ENCODE measurements at regions not wholly inside any gene's neighbourhood (a gene's known extent, or its start where the extent isn't known, plus 50 kb on each side); places are given as distances from the start of the nearest gene placed in this dataset.

DNA sequence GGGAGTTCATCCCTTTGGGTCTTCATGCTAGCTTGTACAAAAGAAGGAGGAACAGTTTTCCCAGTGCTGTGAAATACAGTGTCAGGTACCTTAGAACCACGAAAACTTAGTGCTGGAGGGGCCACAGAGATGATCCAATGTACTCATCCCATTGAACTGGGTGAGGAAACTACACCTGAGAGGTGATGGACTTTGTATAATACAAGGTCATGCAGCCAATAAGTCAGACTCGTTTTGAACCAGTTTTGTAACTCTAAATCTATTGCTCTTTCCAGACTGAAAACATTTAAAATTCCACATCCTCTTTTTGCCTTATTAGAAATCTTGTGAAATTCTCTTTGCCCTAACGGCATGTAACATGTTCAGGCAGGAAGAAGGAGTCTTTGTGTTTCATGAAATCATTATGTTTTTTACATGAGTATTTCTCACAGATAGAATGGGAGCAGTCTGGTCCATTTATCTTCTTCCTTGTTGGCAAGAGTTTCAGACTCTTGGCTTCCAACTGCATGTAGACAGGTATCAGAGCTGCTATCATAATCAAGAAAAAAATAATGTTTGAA, 146.8 kb upstream of the FBXL7 start:
- H3K27ac ChIP-seq (ENCODE audit: insufficient read depth, low read depth, low read length): no peak overlapping the region
- H3K9me1 ChIP-seq (replicated peaks; ENCODE audit: control insufficient read depth, extremely low read depth, insufficient read depth, low read length): no peaks in the 10 kb centered on the region
- no peaks in the 10 kb centered on the region for H3K9me3 ChIP-seq (replicated peaks; ENCODE audit: control insufficient read depth, insufficient read depth, low read length)
- no peak overlapping the region for H3K4me3 ChIP-seq (replicated peaks in 1 of 3; ENCODE audit: insufficient read depth in 1 of 3, low read depth in 1 of 3, low read length in 3 of 3)
- ChIA-PET CTCF (no interaction called here), POLR2A (no interaction called here)
- peaks cover 3 to 16% of the 10 kb centered on the region in 2 experiments for H3K27me3 ChIP-seq (ENCODE audit: control insufficient read depth in 2 of 2, insufficient read depth in 2 of 2, low read length in 2 of 2)
- BruUV-seq (replicated peaks): no TSS peak
- dilution Hi-C loops (cut with MboI; ENCODE audit: extremely low pct_ligation_motif_present, low sequenced_read_pairs) (no loop called here), intact Hi-C loops (cut with micrococcal nuclease) (no loop called here)
- no peak overlapping the region for H2AFZ ChIP-seq (ENCODE audit: low read depth, low read length)
- H4K20me1 ChIP-seq (replicated peaks; ENCODE audit: control insufficient read depth, extremely low read depth, insufficient read depth, low read length): no peaks in the 10 kb centered on the region
- H3K79me2 ChIP-seq (ENCODE audit: control insufficient read depth, insufficient read depth, low read length): no peaks in the 10 kb centered on the region
- DNase-seq (ENCODE audit: low read depth, low spot score): no peak
- no peak overlapping the region for H3K9ac ChIP-seq (replicated peaks; ENCODE audit: extremely low read depth, insufficient read depth, low read length)
- no peaks in the 10 kb centered on the region for H3K36me3 ChIP-seq (ENCODE audit: control insufficient read depth in 2 of 2, extremely low read depth in 1 of 2, insufficient read depth in 2 of 2, low read length in 2 of 2)
- no peaks in the 10 kb centered on the region for H3K4me1 ChIP-seq (ENCODE audit: control insufficient read depth, extremely low read depth, insufficient read depth, low read length)
- TF ChIP-seq FOS (IDR thresholded peaks at IDR 0.05; ENCODE audit: borderline replicate concordance, insufficient read depth, low read length) (no peak), POLR2AphosphoS5 (IDR thresholded peaks at IDR 0.05; ENCODE audit: insufficient read depth, low read depth, low read length) (no peak), POLR2A (IDR thresholded peaks at IDR 0.05; ENCODE audit: low read depth, low read length) (no peak), JUN (IDR thresholded peaks at IDR 0.05; ENCODE audit: borderline replicate concordance, insufficient read depth, insufficient read length, low read depth) (no peak), MYC (IDR thresholded peaks at IDR 0.05; ENCODE audit: low read depth, low read length) (no peak), GATA2 (IDR thresholded peaks at IDR 0.05; ENCODE audit: insufficient read depth, insufficient read length, low read depth, low read length) (no peak), EZH2 (IDR thresholded peaks at IDR 0.05; ENCODE audit: borderline replicate concordance, low read depth, low read length, severe bottlenecking) (no peak)
- TF ChIP-seq, protein P1, sequence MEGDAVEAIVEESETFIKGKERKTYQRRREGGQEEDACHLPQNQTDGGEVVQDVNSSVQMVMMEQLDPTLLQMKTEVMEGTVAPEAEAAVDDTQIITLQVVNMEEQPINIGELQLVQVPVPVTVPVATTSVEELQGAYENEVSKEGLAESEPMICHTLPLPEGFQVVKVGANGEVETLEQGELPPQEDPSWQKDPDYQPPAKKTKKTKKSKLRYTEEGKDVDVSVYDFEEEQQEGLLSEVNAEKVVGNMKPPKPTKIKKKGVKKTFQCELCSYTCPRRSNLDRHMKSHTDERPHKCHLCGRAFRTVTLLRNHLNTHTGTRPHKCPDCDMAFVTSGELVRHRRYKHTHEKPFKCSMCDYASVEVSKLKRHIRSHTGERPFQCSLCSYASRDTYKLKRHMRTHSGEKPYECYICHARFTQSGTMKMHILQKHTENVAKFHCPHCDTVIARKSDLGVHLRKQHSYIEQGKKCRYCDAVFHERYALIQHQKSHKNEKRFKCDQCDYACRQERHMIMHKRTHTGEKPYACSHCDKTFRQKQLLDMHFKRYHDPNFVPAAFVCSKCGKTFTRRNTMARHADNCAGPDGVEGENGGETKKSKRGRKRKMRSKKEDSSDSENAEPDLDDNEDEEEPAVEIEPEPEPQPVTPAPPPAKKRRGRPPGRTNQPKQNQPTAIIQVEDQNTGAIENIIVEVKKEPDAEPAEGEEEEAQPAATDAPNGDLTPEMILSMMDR (IDR thresholded peaks at IDR 0.05; ENCODE audit: extremely low read depth in 1 of 2, insufficient read depth in 1 of 2, low read depth in 1 of 2, low read length in 2 of 2): no peak
- TF ChIP-seq, protein P2, sequence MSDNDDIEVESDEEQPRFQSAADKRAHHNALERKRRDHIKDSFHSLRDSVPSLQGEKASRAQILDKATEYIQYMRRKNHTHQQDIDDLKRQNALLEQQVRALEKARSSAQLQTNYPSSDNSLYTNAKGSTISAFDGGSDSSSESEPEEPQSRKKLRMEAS (IDR thresholded peaks at IDR 0.05; ENCODE audit: insufficient read depth, insufficient read length): no peak
- no peak overlapping the region for H3K4me2 ChIP-seq (ENCODE audit: insufficient read depth, low read length)
- no peak for FAIRE-seq

All from endothelial cell of umbilical vein (primary cell).